ENCODE measurements at regions not wholly inside any gene's neighbourhood (a gene's known extent, or its start where the extent isn't known, plus 50 kb on each side); places are given as distances from the start of the nearest gene placed in this dataset.

DNA sequence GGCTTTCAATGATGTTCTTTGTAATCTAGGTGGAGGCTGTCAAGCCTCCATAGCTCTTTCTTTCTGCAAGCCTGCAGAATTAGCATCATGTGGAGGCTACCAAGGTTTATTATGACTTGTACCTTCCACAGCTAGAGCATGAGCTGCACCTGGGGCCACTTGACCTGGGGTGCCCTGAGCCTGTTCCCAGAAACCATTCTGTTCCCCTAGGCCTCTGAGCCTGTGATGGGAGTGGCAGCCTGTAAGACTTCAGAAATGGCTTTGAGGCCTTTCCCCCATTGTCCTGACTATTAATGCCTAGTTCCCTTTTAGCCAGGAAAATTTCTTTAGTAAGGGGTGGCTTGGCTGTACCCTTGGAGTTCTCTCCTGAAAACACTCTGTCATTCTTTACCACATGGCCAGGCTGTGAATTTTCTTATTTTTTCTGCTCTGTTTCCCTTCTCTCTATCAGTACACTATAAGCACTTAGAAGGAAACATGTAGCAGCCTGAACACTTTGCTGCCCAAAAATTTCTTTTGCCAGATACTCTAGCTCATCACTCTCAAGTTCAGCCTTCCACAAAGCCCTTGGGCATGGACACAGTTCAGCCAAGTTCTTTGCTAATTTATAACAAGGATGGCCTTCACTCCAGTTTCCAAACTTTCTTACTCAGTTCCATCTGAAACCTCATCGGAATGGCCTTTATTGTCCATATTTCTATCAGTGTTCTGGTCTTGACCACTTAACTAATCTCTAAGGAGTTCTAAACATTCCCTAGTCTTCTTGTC is 61.4 kb upstream of the NR3C1 start:
- DNase-seq (ENCODE audit: low read depth) = no peak

DNA sequence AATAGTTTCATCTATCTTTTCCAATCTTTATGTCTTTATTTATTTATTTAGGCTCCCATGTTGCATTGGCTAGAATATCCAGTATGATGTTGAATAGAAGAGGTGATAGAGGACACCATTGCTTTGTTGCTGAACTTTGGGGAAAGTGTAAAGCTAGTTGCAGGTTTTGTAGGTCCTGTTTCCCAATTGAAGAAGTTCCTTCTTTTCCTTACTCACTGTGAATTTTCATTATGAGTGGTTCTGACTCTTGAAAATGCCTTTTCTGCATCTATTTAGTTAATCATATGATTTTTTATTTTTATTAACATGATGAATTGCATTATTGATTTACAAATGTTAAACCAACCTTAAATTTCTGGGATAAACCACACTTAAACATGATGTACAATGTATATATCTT is 58.9 kb upstream of the NR3C1 start:
- no peak for DNase-seq (ENCODE audit: low read depth)

DNA sequence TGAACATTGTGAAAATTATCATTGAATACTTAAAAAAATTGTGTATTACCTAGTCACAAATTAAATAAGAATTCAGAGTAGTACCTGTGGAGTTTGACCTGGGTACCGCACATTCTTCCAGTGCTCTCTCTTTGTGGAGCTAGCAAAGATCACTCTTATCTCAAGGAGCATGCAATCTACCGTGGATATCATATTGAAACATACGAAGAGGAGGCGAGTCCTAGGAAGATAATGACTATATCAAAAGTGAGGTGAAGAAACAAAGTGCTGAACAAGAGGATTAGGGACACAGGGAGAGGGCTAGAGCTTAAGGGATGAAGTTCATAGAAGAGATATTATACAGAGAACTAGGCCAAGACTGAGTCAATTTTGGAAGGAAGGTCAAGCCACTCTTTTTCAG is 55.9 kb upstream of the NR3C1 start:
- no peak for DNase-seq (ENCODE audit: low read depth)

DNA sequence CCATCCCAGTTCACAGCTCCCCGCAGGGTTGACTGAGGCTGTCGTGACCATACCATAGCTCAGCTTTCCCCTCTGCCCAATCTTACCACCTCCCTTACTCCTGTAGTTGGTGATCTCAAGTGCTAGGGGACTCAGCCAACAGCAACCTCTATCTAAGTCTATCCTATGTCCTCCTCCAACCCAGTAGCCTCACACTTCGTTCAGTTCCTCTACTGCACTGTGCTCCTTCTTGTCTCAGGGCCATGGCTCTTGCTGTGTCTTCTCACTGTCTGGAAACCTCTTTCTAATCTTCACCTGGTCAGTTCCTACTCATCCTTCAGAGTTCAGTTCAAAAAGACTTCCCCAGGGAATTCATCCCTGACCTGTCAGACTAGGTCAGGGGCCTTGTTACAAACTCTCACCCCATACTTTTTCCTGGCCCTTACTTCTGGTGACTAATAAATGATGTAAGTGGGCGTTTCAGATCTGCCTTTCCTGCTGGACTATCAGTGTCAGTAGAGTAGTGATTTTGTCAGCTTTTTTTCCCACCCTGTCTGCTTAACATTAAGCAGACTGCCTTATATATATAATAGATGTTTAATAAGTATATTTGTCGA is 53.6 kb upstream of the NR3C1 start:
- DNase-seq (ENCODE audit: low read depth) = peak; percentile 67

DNA sequence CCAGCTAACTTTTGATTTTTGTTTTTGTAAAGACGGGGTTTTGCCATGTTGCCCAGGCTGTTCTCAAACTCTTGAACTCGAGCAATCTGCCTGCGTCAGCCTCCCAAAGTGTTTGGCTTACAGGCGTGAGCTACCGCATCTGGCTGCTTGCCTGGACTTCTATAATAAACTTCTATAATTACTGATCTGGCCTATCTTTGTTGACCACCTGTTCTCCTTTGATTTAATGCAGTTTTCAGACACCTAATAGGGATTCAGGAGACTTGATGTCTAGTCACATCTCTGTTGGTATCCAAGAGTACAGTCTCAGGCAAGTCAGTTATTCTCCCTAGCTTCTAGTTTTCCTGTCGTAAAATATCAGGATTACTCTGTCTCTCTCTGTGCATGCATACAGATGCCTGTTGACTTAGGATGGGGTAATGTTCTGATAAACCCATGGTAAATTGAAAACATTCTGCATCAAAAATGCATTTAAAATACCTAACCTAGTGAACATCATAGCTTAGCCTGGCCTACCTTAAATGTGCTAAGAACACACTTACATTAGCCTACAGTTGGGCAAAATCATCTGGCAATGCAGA is 51.5 kb upstream of the NR3C1 start:
- DNase-seq (ENCODE audit: low read depth) = no peak

DNA sequence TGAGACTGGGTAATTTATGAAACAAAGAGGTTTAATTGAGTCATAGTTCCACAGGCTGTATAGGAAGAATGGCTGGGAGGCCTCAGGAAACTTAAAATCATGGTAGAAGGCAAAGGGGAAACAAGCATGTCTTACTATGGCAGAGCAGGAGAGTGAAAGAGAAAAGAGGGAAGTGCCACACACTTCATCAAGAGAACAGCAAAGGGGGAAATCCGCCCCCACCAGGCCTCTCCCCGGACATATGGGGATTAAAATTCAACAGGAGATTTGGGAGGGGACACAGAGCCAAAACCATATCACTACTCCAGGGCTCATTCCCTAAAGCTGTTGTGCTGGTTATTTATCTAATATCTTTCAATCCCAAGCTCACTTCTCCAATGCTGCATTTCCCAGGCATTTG is 50.2 kb upstream of the NR3C1 start:
- no peak for DNase-seq (ENCODE audit: low read depth)
